H1 (cell line): ENCODE measurements at regions not wholly inside any gene's neighbourhood (a gene's known extent, or its start where the extent isn't known, plus 50 kb on each side); places are given as distances from the start of the nearest gene placed in this dataset.
"Not testable (repeated sequence)": the region's sequence is repeated elsewhere in the genome, so short reads cannot be mapped to it uniquely, and the experiment has no call there.

Experiments
- CTCF ChIA-PET: fragments of 300-600 bp; sonication (Branson Sonifier 250); formaldehyde crosslinking; loops from one replicate; lab custom pipeline; 2021; ENCODE audit not compliant: partially characterized antibody; lab: Charles Lee
- POLR2A ChIA-PET: fragments of 300-600 bp; sonication (Branson Sonifier 250); formaldehyde crosslinking; loops from one replicate; lab custom pipeline; 2021; ENCODE audit warnings: inconsistent platforms; ENCODE audit not compliant: partially characterized antibody; lab: Charles Lee
- DNase-seq, 2 experiments: peaks; one replicate each; pipeline versions ENCODE4 v3.0.0 to v3.0.0-alpha.2; 2010 to 2022; ENCODE audit warnings: low spot score in 2 of 2, low read depth in 1 of 2, mixed read lengths in 1 of 2
- FAIRE-seq: peaks from 2 replicates; lab custom pipeline; 2011; peaks lifted over from hg19 to GRCh38; lab: Jason Lieb, UNC
- H2AFZ ChIP-seq: 2 replicates; pipeline ENCODE4 v1.8.1; 2012; ENCODE audit warnings: low read length, inconsistent platforms
- H2AK5ac ChIP-seq: 2 replicates; pipeline ENCODE4 v1.6.1; 2013; ENCODE audit warnings: low read depth, low read length
- H2BK120ac ChIP-seq: replicated peaks from 2 replicates; pipeline ENCODE3; 2013; ENCODE audit warnings: low read depth, low read length, inconsistent platforms
- H2BK12ac ChIP-seq: 2 replicates; pipeline ENCODE4 v1.6.1; 2013; ENCODE audit warnings: low read depth, low read length
- H2BK15ac ChIP-seq: 2 replicates; pipeline ENCODE4 v1.6.1; 2013; ENCODE audit warnings: low read length
- H2BK20ac ChIP-seq: 2 replicates; pipeline ENCODE4 v1.6.1; 2013; ENCODE audit warnings: low read length
- H2BK5ac ChIP-seq: 2 replicates; pipeline ENCODE4 v1.6.1; 2013; ENCODE audit warnings: low read depth, low read length
- H3K14ac ChIP-seq: 2 replicates; pipeline ENCODE4 v1.6.1; 2013; ENCODE audit warnings: inconsistent platforms; ENCODE audit not compliant: insufficient read length
- H3K18ac ChIP-seq: 2 replicates; pipeline ENCODE4 v1.6.1; 2013; ENCODE audit warnings: low read length; ENCODE audit errors: extremely low read depth
- H3K23ac ChIP-seq: 2 replicates; pipeline ENCODE4 v1.6.1; 2013; ENCODE audit warnings: inconsistent platforms; ENCODE audit not compliant: insufficient read length
- H3K23me2 ChIP-seq: 2 replicates; pipeline ENCODE4 v1.6.1; 2013; ENCODE audit warnings: low read depth, low read length
- H3K27ac ChIP-seq: 2 replicates; pipeline ENCODE4 v1.6.1; 2011; ENCODE audit warnings: low read depth, low read length, inconsistent platforms
- H3K27me3 ChIP-seq, 4 experiments: replicated peaks in 1 of 4; 1 replicate in 1 of 4; 2 replicates in 3 of 4; pipeline versions ENCODE4 v1.6.1 to v1.8.1; 2011 to 2013; ENCODE audit warnings: low read length in 3 of 4, mild to moderate bottlenecking in 3 of 4, inconsistent platforms in 2 of 4, mixed read lengths in 2 of 4, moderate library complexity in 1 of 4; ENCODE audit not compliant: control insufficient read depth in 3 of 4, insufficient read depth in 3 of 4; ENCODE audit errors: extremely low read depth in 1 of 4
- H3K36me3 ChIP-seq, 4 experiments: 2 replicates each; pipeline versions ENCODE4 v1.6.1 to v1.8.1; 2011 to 2013; ENCODE audit warnings: mild to moderate bottlenecking in 4 of 4, low read length in 3 of 4, moderate library complexity in 2 of 4, control low read depth in 1 of 4, inconsistent platforms in 1 of 4; ENCODE audit not compliant: insufficient read depth in 4 of 4, control insufficient read depth in 2 of 4
- H3K4ac ChIP-seq: replicated peaks from 2 replicates; pipeline ENCODE3; 2013; ENCODE audit warnings: low read length, low read depth, mixed read lengths, inconsistent platforms; ENCODE audit not compliant: insufficient read length
- H3K4me1 ChIP-seq, 4 experiments: replicated peaks in 1 of 4; 1 replicate in 1 of 4; 2 replicates in 3 of 4; pipeline versions ENCODE4 v1.6.1 to v1.8.1; 2011 to 2013; ENCODE audit warnings: low read length in 3 of 4, inconsistent platforms in 2 of 4, mixed read lengths in 1 of 4; ENCODE audit not compliant: insufficient read depth in 4 of 4, control insufficient read depth in 3 of 4
- H3K4me2 ChIP-seq, 2 experiments: 2 replicates each; pipeline versions ENCODE4 v1.6.1 to v1.8.1; 2011 to 2013; ENCODE audit warnings: low read depth in 2 of 2, low read length in 2 of 2, control low read depth in 1 of 2, inconsistent platforms in 1 of 2, mild to moderate bottlenecking in 1 of 2; ENCODE audit not compliant: insufficient read depth in 1 of 2
- H3K4me3 ChIP-seq, 4 experiments: fragments of 200-600, 300-600 bp in 1 of 4; sonication (generic), shearing (Covaris generic), sonication (Bioruptor Twin) in 1 of 4; 2 replicates each; pipeline versions ENCODE4 v1.5.1 to v1.8.1; 2011 to 2016; ENCODE audit warnings: low read length in 4 of 4, low read depth in 3 of 4, control low read depth in 2 of 4, inconsistent platforms in 2 of 4, mild to moderate bottlenecking in 2 of 4, mixed read lengths in 1 of 4, moderate library complexity in 1 of 4; ENCODE audit not compliant: insufficient read depth in 2 of 4; ENCODE audit errors: extremely low read depth in 1 of 4
- H3K56ac ChIP-seq: replicated peaks from 2 replicates; pipeline ENCODE3; 2013; ENCODE audit warnings: low read depth, mild to moderate bottlenecking, mixed read lengths, low read length, inconsistent platforms; ENCODE audit not compliant: insufficient read length
- H3K79me1 ChIP-seq: 2 replicates; pipeline ENCODE4 v1.6.1; 2013; ENCODE audit warnings: low read depth, low read length, control low read depth
- H3K79me2 ChIP-seq, 2 experiments: 2 replicates each; pipeline versions ENCODE4 v1.6.1 to v1.8.1; 2012 to 2013; ENCODE audit warnings: low read length in 2 of 2, mild to moderate bottlenecking in 2 of 2, inconsistent platforms in 1 of 2; ENCODE audit not compliant: insufficient read depth in 2 of 2, control insufficient read depth in 1 of 2
- H3K9ac ChIP-seq, 4 experiments: replicated peaks in 1 of 4; 1 replicate in 1 of 4; 2 replicates in 3 of 4; pipeline versions ENCODE4 v1.6.1 to v1.8.1; 2011 to 2013; ENCODE audit warnings: low read depth in 3 of 4, low read length in 3 of 4, control low read depth in 2 of 4, mild to moderate bottlenecking in 2 of 4, moderate library complexity in 2 of 4, inconsistent platforms in 1 of 4; ENCODE audit errors: extremely low read depth in 1 of 4
- H3K9me3 ChIP-seq, 2 experiments: 2 replicates each; pipeline versions ENCODE4 v1.6.1 to v1.8.1; 2012 to 2013; ENCODE audit warnings: mild to moderate bottlenecking in 2 of 2, moderate library complexity in 2 of 2, control low read depth in 1 of 2, inconsistent platforms in 1 of 2, low read depth in 1 of 2, low read length in 1 of 2, mixed read lengths in 1 of 2; ENCODE audit not compliant: insufficient read depth in 2 of 2
- H4K20me1 ChIP-seq, 2 experiments: replicated peaks in 1 of 2; 2 replicates each; pipeline versions ENCODE3 to v1.8.1; 2011 to 2013; ENCODE audit warnings: inconsistent platforms in 2 of 2, low read length in 2 of 2, mild to moderate bottlenecking in 1 of 2; ENCODE audit not compliant: insufficient read depth in 2 of 2, control insufficient read depth in 1 of 2
- H4K5ac ChIP-seq: 2 replicates; pipeline ENCODE4 v1.6.1; 2013; ENCODE audit warnings: low read length, low read depth, mixed read lengths, inconsistent platforms; ENCODE audit not compliant: insufficient read length
- H4K8ac ChIP-seq: 2 replicates; pipeline ENCODE4 v1.8.0; 2013; ENCODE audit warnings: mild to moderate bottlenecking, moderate library complexity, low read length, inconsistent platforms; ENCODE audit not compliant: insufficient read depth; ENCODE audit errors: extremely low read depth
- H4K91ac ChIP-seq: replicated peaks from 2 replicates; pipeline ENCODE3; 2013; ENCODE audit warnings: low read length, mixed read lengths, inconsistent platforms; ENCODE audit not compliant: insufficient read length
- CTBP2 ChIP-seq: IDR thresholded peaks from 2 replicates; pipeline ENCODE4 v1.7.0; 2011; ENCODE audit warnings: borderline replicate concordance, mild to moderate bottlenecking, moderate library complexity, mixed read lengths, low read length; ENCODE audit not compliant: insufficient read depth, insufficient read length
- HDAC2 ChIP-seq, 2 experiments: fragments of 300-600 bp in 1 of 2; sonication (generic) in 1 of 2; IDR thresholded peaks; 2 replicates each; pipeline ENCODE4 v1.6.1; 2011 to 2012; ENCODE audit warnings: low read depth in 2 of 2, low read length in 2 of 2, mild to moderate bottlenecking in 2 of 2, moderate library complexity in 2 of 2, borderline replicate concordance in 1 of 2, inconsistent platforms in 1 of 2
- PHF8 ChIP-seq: fragments of 200-600 bp; sonication (generic); conservative IDR thresholded peaks from 2 replicates; pipeline ENCODE4 v1.7.1; 2012; ENCODE audit warnings: low read depth, mild to moderate bottlenecking, inconsistent platforms, low read length, moderate library complexity
- POLR2A ChIP-seq, 2 experiments: IDR thresholded peaks; 1 replicate in 1 of 2; 2 replicates in 1 of 2; pipeline ENCODE4 v1.6.1; 2011; ENCODE audit warnings: low read depth in 2 of 2, low read length in 2 of 2, mild to moderate bottlenecking in 2 of 2; ENCODE audit errors: control extremely low read depth in 1 of 2
- RAD21 ChIP-seq, 2 experiments: IDR thresholded peaks in 1 of 2; conservative IDR thresholded peaks in 1 of 2; 2 replicates each; pipeline ENCODE4 v1.6.1; 2011; ENCODE audit warnings: low read depth in 2 of 2, low read length in 2 of 2, improper control_type of control experiment in 1 of 2, inconsistent platforms in 1 of 2, mild to moderate bottlenecking in 1 of 2, moderate library complexity in 1 of 2
- SIX5 ChIP-seq: IDR thresholded peaks from 2 replicates; pipeline ENCODE4 v1.6.1; 2011; ENCODE audit warnings: mild to moderate bottlenecking, low read depth, low read length
- TBP ChIP-seq: IDR thresholded peaks from 2 replicates; pipeline ENCODE4 v1.6.1; 2011; ENCODE audit warnings: low read depth, low read length, improper control_type of control experiment
- WGBS, 2 experiments: shearing (Covaris generic) in 1 of 2; methylation state at CpG; one replicate each; pipeline versions ENCODE4 v1.1.6 to v1.1.7; 2013 to 2015; ENCODE audit warnings: low lambda C conversion rate in 2 of 2, mixed read lengths in 2 of 2, inconsistent platforms in 1 of 2, low coverage in 1 of 2, missing lambda C conversion rate in 1 of 2; ENCODE audit not compliant: insufficient replicate concordance in 2 of 2, insufficient coverage in 1 of 2, insufficient read length in 1 of 2; ENCODE audit errors: extremely low coverage in 1 of 2, missing lambda C conversion rate in 1 of 2; 5-methylcytosine and 5-hydroxymethylcytosine counted together

DNA sequence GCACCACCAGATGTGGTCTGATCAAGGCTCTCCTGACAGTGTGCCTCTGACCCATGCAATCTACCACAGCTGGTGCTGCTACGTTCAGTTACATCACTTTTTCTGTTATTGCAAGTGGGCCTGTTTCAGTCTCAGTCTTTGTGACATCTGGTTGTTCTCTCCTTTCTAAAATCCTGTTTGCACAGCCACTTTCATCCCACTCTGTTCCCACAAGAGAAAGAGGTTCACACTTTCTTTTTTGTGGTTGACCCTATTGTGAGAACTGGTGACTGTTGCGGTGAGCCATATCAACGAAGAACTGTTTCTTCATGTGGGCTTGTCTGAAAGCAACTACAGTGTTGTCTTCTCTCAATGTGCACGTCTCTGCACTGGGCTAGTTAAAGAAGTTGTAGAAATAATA, 342.8 kb upstream of the ARPP21 start (continued):
- TF ChIP-seq RAD21 (IDR thresholded peaks at IDR 0.05 in 1 of 2, conservative IDR thresholded peaks at IDR 0.05 in 1 of 2; ENCODE audit: low read depth in 2 of 2, low read length in 2 of 2) = no peak
- no peak for TF ChIP-seq HDAC2 (IDR thresholded peaks at IDR 0.05; ENCODE audit: borderline replicate concordance in 1 of 2, low read depth in 2 of 2, low read length in 2 of 2)
- TF ChIP-seq SIX5 = no peak
- no peak for TF ChIP-seq TBP
- no peak for TF ChIP-seq PHF8
- no peak for TF ChIP-seq CTBP2
- no peak for TF ChIP-seq POLR2A (IDR thresholded peaks at IDR 0.05; ENCODE audit: control extremely low read depth in 1 of 2, low read depth in 2 of 2, low read length in 2 of 2)

DNA sequence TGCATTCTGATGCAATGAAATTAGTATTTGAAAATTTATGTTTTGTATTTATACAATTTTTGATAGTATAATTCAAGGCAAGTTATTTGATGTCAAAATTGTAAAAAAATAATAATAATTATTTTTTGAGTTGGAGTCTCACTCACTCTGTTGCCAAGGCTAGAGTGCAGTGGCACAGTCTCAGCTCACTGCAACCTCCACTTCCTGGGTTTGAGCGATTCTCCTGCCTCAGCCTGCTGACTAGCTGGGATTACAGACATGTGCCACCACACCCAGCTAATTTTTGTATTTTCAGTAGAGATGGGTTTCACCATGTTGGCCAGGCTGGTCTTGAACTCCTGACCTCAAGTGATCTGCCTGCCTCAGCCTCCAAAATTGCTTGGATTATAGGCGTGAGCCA, 342.4 kb upstream of the ARPP21 start:
- H3K14ac ChIP-seq, H2BK120ac ChIP-seq, H4K20me1 ChIP-seq, H3K4me3 ChIP-seq, H3K23me2 ChIP-seq, H3K79me2 ChIP-seq, H2BK20ac ChIP-seq, H3K79me1 ChIP-seq, H3K18ac ChIP-seq, H2AK5ac ChIP-seq, H3K56ac ChIP-seq, POLR2A ChIA-PET, H3K4me2 ChIP-seq, FAIRE-seq, H3K4ac ChIP-seq, H4K91ac ChIP-seq, H3K36me3 ChIP-seq, H2BK5ac ChIP-seq, CTCF ChIA-PET, H3K4me1 ChIP-seq, H2AFZ ChIP-seq, H3K27me3 ChIP-seq, H2BK15ac ChIP-seq, DNase-seq, H3K9ac ChIP-seq, H3K23ac ChIP-seq, H3K9me3 ChIP-seq, H4K5ac ChIP-seq, H3K27ac ChIP-seq, H4K8ac ChIP-seq, H2BK12ac ChIP-seq: not testable (repeated sequence)
- WGBS, 2 experiments = 87% methylated on average over 2 of the region's 2 CpGs; no CpG with 5 or more reads in 1 of the 2 experiments
